ENCODE measurements at regions not wholly inside any gene's neighbourhood (a gene's known extent, or its start where the extent isn't known, plus 50 kb on each side); places are given as distances from the start of the nearest gene placed in this dataset.

GRCh38 chr9:3006851-3007250, 163.0 kb upstream of the PUM3 start:
- ChIA-PET POLR2A (no interaction called here), RAD21 (ENCODE audit: low non-redundant PET in 1 of 2, low total read pairs in 2 of 2, uncharacterized antibody in 2 of 2, unreplicated experiment in 2 of 2) (no interaction called here), CTCF (no interaction called here)
- BruUV-seq (replicated peaks) = no TSS peak
- Histone ChIP-seq H3K36me3 (ENCODE audit: control insufficient read depth in 1 of 2, insufficient read depth in 2 of 2, low read length in 2 of 2) (no peaks in the 10 kb centered on the region), H3K4me1 (ENCODE audit: control insufficient read depth in 1 of 2, insufficient read depth in 2 of 2, low read length in 2 of 2) (no peaks in the 10 kb centered on the region), H3K4me3 (replicated peaks in 1 of 2; ENCODE audit: low read depth in 1 of 2, low read length in 2 of 2) (no peak overlapping the region), H3K9ac (ENCODE audit: low read length) (no peak overlapping the region), H3K9me2 (ENCODE audit: insufficient read depth) (no peaks in the 10 kb centered on the region), H3K27ac (ENCODE audit: low read depth, low read length) (no peak overlapping the region), H3K4me2 (ENCODE audit: low read length) (no peak overlapping the region), H3K79me2 (ENCODE audit: insufficient read depth, low read length) (no peaks in the 10 kb centered on the region), H3K9me3 (ENCODE audit: control insufficient read depth in 1 of 2, insufficient read depth in 1 of 2, low read depth in 1 of 2, low read length in 2 of 2) (no peaks in the 10 kb centered on the region), H3K27me3 (ENCODE audit: insufficient read depth, low read length) (peaks cover 37% of the 10 kb centered on the region), H2AFZ (ENCODE audit: low read depth, low read length, poor library complexity, severe bottlenecking) (no peak overlapping the region), H4K20me1 (ENCODE audit: insufficient read depth) (no peaks in the 10 kb centered on the region)
- DNase-seq (ENCODE audit: low read depth, low spot score) (no peak), ATAC-seq (no peak)
- TF ChIP-seq ATF3 (IDR thresholded peaks at IDR 0.05) (no peak), EZH2 (IDR thresholded peaks at IDR 0.05) (no peak), CEBPB (IDR thresholded peaks at IDR 0.05; ENCODE audit: low read depth) (no peak), EGR1 (IDR thresholded peaks at IDR 0.05; ENCODE audit: low read depth) (no peak)
- intact Hi-C loops (cut with micrococcal nuclease) = no loop called here

GRCh38 chr9:3004572-3004971, 160.7 kb upstream of the PUM3 start:
- TF ChIP-seq ATF3 (IDR thresholded peaks at IDR 0.05) (no peak), ZBTB33 (IDR thresholded peaks at IDR 0.05; ENCODE audit: extremely low read depth, insufficient replicate concordance, low read length) (no peak), SRF (IDR thresholded peaks at IDR 0.05; ENCODE audit: low read depth) (no peak), ELF1 (IDR thresholded peaks at IDR 0.05; ENCODE audit: borderline replicate concordance, low read depth) (no peak), MAX (IDR thresholded peaks at IDR 0.05) (no peak), ZNF274 (IDR thresholded peaks at IDR 0.05; ENCODE audit: low read depth, low read length) (no peak), JUND (IDR thresholded peaks at IDR 0.05) (no peak), YY1 (IDR thresholded peaks at IDR 0.05; ENCODE audit: extremely low read depth, insufficient replicate concordance, low read depth, low read length) (no peak)
- no peaks in the 10 kb centered on the region for H4K20me1 ChIP-seq (ENCODE audit: insufficient read depth)
- no peak overlapping the region for H3K4me2 ChIP-seq (ENCODE audit: low read length)
- ChIA-PET POLR2A (no interaction called here), CTCF (no interaction called here), RAD21 (ENCODE audit: low non-redundant PET in 1 of 2, low total read pairs in 2 of 2, uncharacterized antibody in 2 of 2, unreplicated experiment in 2 of 2) (no interaction called here)
- H3K79me2 ChIP-seq (ENCODE audit: insufficient read depth, low read length) = no peaks in the 10 kb centered on the region
- no peaks in the 10 kb centered on the region for H3K4me1 ChIP-seq (ENCODE audit: control insufficient read depth in 1 of 2, insufficient read depth in 2 of 2, low read length in 2 of 2)
- no peak overlapping the region for H2AFZ ChIP-seq (ENCODE audit: low read depth, low read length, poor library complexity, severe bottlenecking)
- H3K9me3 ChIP-seq (ENCODE audit: control insufficient read depth in 1 of 2, insufficient read depth in 1 of 2, low read depth in 1 of 2, low read length in 2 of 2) = no peaks in the 10 kb centered on the region
- ATAC-seq (no peak), DNase-seq (ENCODE audit: low read depth, low spot score) (no peak)
- H3K4me3 ChIP-seq (replicated peaks in 1 of 2; ENCODE audit: low read depth in 1 of 2, low read length in 2 of 2) = no peak overlapping the region
- intact Hi-C loops (cut with micrococcal nuclease) = no loop called here
- H3K9ac ChIP-seq (ENCODE audit: low read length) = no peak overlapping the region
- no peaks in the 10 kb centered on the region for H3K36me3 ChIP-seq (ENCODE audit: control insufficient read depth in 1 of 2, insufficient read depth in 2 of 2, low read length in 2 of 2)
- peaks cover 42% of the 10 kb centered on the region for H3K27me3 ChIP-seq (ENCODE audit: insufficient read depth, low read length)
- H3K27ac ChIP-seq (ENCODE audit: low read depth, low read length) = no peak overlapping the region
- no TSS peak for BruUV-seq (replicated peaks)
- H3K9me2 ChIP-seq (ENCODE audit: insufficient read depth) = no peaks in the 10 kb centered on the region

All from HCT116 (cell line).